ENCODE measurements at regions not wholly inside any gene's neighbourhood (a gene's known extent, or its start where the extent isn't known, plus 50 kb on each side); places are given as distances from the start of the nearest gene placed in this dataset.

DNA sequence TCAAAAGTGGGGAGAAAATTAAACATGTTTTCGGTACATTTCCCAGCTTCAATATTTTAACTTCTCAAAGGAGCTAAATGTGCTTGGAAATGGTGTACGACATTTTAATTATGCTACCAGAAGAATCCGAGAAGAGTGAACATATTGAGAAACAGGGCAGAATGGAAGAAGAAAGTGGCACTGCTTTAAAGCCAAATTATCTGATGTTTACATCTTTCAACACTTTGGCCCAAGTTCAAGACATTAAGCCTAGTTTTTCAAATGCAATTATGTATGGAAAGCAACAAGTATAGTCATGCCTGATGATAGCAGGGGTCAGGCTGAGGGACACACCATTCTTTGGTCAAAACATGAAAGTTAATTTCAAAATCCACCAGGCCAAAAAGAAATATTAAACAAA lies 577.9 kb upstream of the ZFP42 start:
- Histone ChIP-seq H3K27me3 (no peaks in the 10 kb centered on the region), H2AFZ (no peak overlapping the region), H3K4me2 (no peak overlapping the region), H3K9me2 (replicated peaks; ENCODE audit: insufficient read depth) (no peaks in the 10 kb centered on the region), H3K27ac (no peak overlapping the region), H3K9me3 (ENCODE audit: low read depth) (no peaks in the 10 kb centered on the region), H3K79me2 (no peaks in the 10 kb centered on the region), H3K4me3 (no peak overlapping the region), H4K20me1 (ENCODE audit: insufficient read depth, poor library complexity, severe bottlenecking) (no peaks in the 10 kb centered on the region), H3K4me1 (ENCODE audit: insufficient read depth) (no peaks in the 10 kb centered on the region), H3K36me3 (replicated peaks; ENCODE audit: insufficient read depth, low read depth) (no peaks in the 10 kb centered on the region)
- no peak for TF ChIP-seq EZH2phosphoT487 (IDR thresholded peaks at IDR 0.05; ENCODE audit: low read depth, severe bottlenecking, unreplicated experiment)
- no peak for TF ChIP-seq EZH2 (IDR thresholded peaks at IDR 0.05; ENCODE audit: borderline replicate concordance)
- TF ChIP-seq, protein P1, sequence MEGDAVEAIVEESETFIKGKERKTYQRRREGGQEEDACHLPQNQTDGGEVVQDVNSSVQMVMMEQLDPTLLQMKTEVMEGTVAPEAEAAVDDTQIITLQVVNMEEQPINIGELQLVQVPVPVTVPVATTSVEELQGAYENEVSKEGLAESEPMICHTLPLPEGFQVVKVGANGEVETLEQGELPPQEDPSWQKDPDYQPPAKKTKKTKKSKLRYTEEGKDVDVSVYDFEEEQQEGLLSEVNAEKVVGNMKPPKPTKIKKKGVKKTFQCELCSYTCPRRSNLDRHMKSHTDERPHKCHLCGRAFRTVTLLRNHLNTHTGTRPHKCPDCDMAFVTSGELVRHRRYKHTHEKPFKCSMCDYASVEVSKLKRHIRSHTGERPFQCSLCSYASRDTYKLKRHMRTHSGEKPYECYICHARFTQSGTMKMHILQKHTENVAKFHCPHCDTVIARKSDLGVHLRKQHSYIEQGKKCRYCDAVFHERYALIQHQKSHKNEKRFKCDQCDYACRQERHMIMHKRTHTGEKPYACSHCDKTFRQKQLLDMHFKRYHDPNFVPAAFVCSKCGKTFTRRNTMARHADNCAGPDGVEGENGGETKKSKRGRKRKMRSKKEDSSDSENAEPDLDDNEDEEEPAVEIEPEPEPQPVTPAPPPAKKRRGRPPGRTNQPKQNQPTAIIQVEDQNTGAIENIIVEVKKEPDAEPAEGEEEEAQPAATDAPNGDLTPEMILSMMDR (IDR thresholded peaks at IDR 0.05; ENCODE audit: poor library complexity): no peak
- WGBS (ENCODE audit: low lambda C conversion rate, missing lambda C conversion rate): 62% methylated on average over 3 of the region's 3 CpGs
- DNase-seq (ENCODE audit: low spot score): no peak

DNA sequence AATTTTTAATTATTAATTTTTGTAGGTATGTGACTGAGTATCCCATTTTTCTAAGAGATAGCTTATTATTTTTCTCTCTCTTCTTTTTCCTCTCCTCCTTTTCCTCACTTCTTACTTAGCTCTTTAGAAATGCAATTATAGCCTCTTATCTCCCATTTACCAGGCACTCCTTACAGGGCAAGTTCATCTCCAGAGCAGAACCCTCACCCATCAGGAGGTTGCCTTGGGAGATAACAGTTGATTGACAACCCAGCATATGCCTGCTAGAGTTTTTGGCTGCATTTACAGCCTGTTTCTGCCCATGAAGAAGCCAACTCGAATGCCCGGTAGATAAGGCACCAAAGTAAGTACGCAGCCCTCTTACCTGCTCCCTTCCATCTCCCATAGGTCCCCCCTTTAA lies 572.9 kb upstream of the ZFP42 start:
- Histone ChIP-seq H3K4me2 (no peak overlapping the region), H3K4me1 (ENCODE audit: insufficient read depth) (no peaks in the 10 kb centered on the region), H3K79me2 (no peaks in the 10 kb centered on the region), H3K9me2 (replicated peaks; ENCODE audit: insufficient read depth) (no peaks in the 10 kb centered on the region), H3K4me3 (no peak overlapping the region), H3K36me3 (replicated peaks; ENCODE audit: insufficient read depth, low read depth) (no peaks in the 10 kb centered on the region), H4K20me1 (ENCODE audit: insufficient read depth, poor library complexity, severe bottlenecking) (no peaks in the 10 kb centered on the region), H3K27ac (no peak overlapping the region), H3K27me3 (no peaks in the 10 kb centered on the region), H3K9me3 (ENCODE audit: low read depth) (no peaks in the 10 kb centered on the region), H2AFZ (no peak overlapping the region)
- 82% methylated on average over 3 of the region's 3 CpGs for WGBS (ENCODE audit: low lambda C conversion rate, missing lambda C conversion rate)
- DNase-seq (ENCODE audit: low spot score): no peak
- TF ChIP-seq EZH2 (IDR thresholded peaks at IDR 0.05; ENCODE audit: borderline replicate concordance) (no peak), EZH2phosphoT487 (IDR thresholded peaks at IDR 0.05; ENCODE audit: low read depth, severe bottlenecking, unreplicated experiment) (no peak)
- TF ChIP-seq, protein P1 (IDR thresholded peaks at IDR 0.05; ENCODE audit: poor library complexity): no peak

GRCh38 chr4:187424636-187425035 lies 570.9 kb upstream of the ZFP42 start:
- H3K27me3 ChIP-seq: no peaks in the 10 kb centered on the region
- TF ChIP-seq, protein P1 (IDR thresholded peaks at IDR 0.05; ENCODE audit: poor library complexity): no peak
- no peak for TF ChIP-seq EZH2phosphoT487 (IDR thresholded peaks at IDR 0.05; ENCODE audit: low read depth, severe bottlenecking, unreplicated experiment)
- TF ChIP-seq EZH2 (IDR thresholded peaks at IDR 0.05; ENCODE audit: borderline replicate concordance): no peak
- no peak overlapping the region for H3K4me2 ChIP-seq
- no peaks in the 10 kb centered on the region for H3K9me2 ChIP-seq (replicated peaks; ENCODE audit: insufficient read depth)
- 73% methylated on average over 1 of the region's 1 CpG for WGBS (ENCODE audit: low lambda C conversion rate, missing lambda C conversion rate)
- no peaks in the 10 kb centered on the region for H3K4me1 ChIP-seq (ENCODE audit: insufficient read depth)
- no peaks in the 10 kb centered on the region for H3K79me2 ChIP-seq
- no peak overlapping the region for H3K27ac ChIP-seq
- H3K9me3 ChIP-seq (ENCODE audit: low read depth): no peaks in the 10 kb centered on the region
- no peaks in the 10 kb centered on the region for H3K36me3 ChIP-seq (replicated peaks; ENCODE audit: insufficient read depth, low read depth)
- no peaks in the 10 kb centered on the region for H4K20me1 ChIP-seq (ENCODE audit: insufficient read depth, poor library complexity, severe bottlenecking)
- H3K4me3 ChIP-seq: no peak overlapping the region
- H2AFZ ChIP-seq: no peak overlapping the region
- no peak for DNase-seq (ENCODE audit: low spot score)

GRCh38 chr4:187426511-187426910 lies 569.1 kb upstream of the ZFP42 start:
- H3K27me3 ChIP-seq: no peaks in the 10 kb centered on the region
- H3K4me3 ChIP-seq: no peak overlapping the region
- no peaks in the 10 kb centered on the region for H4K20me1 ChIP-seq (ENCODE audit: insufficient read depth, poor library complexity, severe bottlenecking)
- 97% methylated on average over 2 of the region's 2 CpGs for WGBS (ENCODE audit: low lambda C conversion rate, missing lambda C conversion rate)
- TF ChIP-seq EZH2 (IDR thresholded peaks at IDR 0.05; ENCODE audit: borderline replicate concordance) (no peak), EZH2phosphoT487 (IDR thresholded peaks at IDR 0.05; ENCODE audit: low read depth, severe bottlenecking, unreplicated experiment) (no peak)
- TF ChIP-seq, protein P1 (IDR thresholded peaks at IDR 0.05; ENCODE audit: poor library complexity): no peak
- no peaks in the 10 kb centered on the region for H3K9me3 ChIP-seq (ENCODE audit: low read depth)
- no peak for DNase-seq (ENCODE audit: low spot score)
- no peak overlapping the region for H3K4me2 ChIP-seq
- H3K4me1 ChIP-seq (ENCODE audit: insufficient read depth): no peaks in the 10 kb centered on the region
- H3K36me3 ChIP-seq (replicated peaks; ENCODE audit: insufficient read depth, low read depth): no peaks in the 10 kb centered on the region
- H3K27ac ChIP-seq: no peak overlapping the region
- no peaks in the 10 kb centered on the region for H3K9me2 ChIP-seq (replicated peaks; ENCODE audit: insufficient read depth)
- no peak overlapping the region for H2AFZ ChIP-seq
- H3K79me2 ChIP-seq: no peaks in the 10 kb centered on the region

Measured in hepatocyte (in vitro differentiated cells).